ENCODE measurements at regions not wholly inside any gene's neighbourhood (a gene's known extent, or its start where the extent isn't known, plus 50 kb on each side); places are given as distances from the start of the nearest gene placed in this dataset.

- TF ChIP-seq, protein P1, sequence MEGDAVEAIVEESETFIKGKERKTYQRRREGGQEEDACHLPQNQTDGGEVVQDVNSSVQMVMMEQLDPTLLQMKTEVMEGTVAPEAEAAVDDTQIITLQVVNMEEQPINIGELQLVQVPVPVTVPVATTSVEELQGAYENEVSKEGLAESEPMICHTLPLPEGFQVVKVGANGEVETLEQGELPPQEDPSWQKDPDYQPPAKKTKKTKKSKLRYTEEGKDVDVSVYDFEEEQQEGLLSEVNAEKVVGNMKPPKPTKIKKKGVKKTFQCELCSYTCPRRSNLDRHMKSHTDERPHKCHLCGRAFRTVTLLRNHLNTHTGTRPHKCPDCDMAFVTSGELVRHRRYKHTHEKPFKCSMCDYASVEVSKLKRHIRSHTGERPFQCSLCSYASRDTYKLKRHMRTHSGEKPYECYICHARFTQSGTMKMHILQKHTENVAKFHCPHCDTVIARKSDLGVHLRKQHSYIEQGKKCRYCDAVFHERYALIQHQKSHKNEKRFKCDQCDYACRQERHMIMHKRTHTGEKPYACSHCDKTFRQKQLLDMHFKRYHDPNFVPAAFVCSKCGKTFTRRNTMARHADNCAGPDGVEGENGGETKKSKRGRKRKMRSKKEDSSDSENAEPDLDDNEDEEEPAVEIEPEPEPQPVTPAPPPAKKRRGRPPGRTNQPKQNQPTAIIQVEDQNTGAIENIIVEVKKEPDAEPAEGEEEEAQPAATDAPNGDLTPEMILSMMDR (IDR thresholded peaks at IDR 0.05; ENCODE audit: low read length): no peak
- no peak for TF ChIP-seq EZH2 (IDR thresholded peaks at IDR 0.05; ENCODE audit: borderline replicate concordance, low read length)
Observed at GRCh38 chr11:101278286-101278685, 148.7 kb upstream of the PGR start.
